Panc1 (cell line): ENCODE measurements at regions not wholly inside any gene's neighbourhood (a gene's known extent, or its start where the extent isn't known, plus 50 kb on each side); places are given as distances from the start of the nearest gene placed in this dataset.

Experiments used
- CTCF ChIP-seq: fragments of 450-650 bp; IDR thresholded peaks from 2 replicates; pipeline ENCODE4 v1.5.1; 2017; ENCODE audit warnings: mild to moderate bottlenecking
- POLR2AphosphoS5 ChIP-seq: IDR thresholded peaks from 2 replicates; pipeline ENCODE4 v1.6.1; 2012; ENCODE audit warnings: mild to moderate bottlenecking, low read depth, low read length, moderate library complexity
- REST ChIP-seq, 2 experiments: IDR thresholded peaks; 2 replicates each; pipeline ENCODE4 v1.6.1; 2011 to 2012; ENCODE audit warnings: low read depth in 2 of 2, control low read depth in 1 of 2, low read length in 1 of 2, mild to moderate bottlenecking in 1 of 2, moderate library complexity in 1 of 2; ENCODE audit not compliant: insufficient read depth in 1 of 2
- SIN3A ChIP-seq: IDR thresholded peaks from 2 replicates; pipeline ENCODE4 v1.6.1; 2012; ENCODE audit warnings: low read depth, mild to moderate bottlenecking, low read length, moderate library complexity, borderline replicate concordance; ENCODE audit not compliant: insufficient read depth

GRCh38 chr5:105213078-105213477, 1650.5 kb upstream of the NUDT12 start:
- TF ChIP-seq POLR2AphosphoS5 (no peak), CTCF (no peak), SIN3A (no peak), REST (IDR thresholded peaks at IDR 0.05; ENCODE audit: insufficient read depth in 1 of 2, low read depth in 2 of 2, low read length in 1 of 2) (no peak)
